Esophagus muscularis mucosa (tissue), 4 donors: ENCODE measurements at regions not wholly inside any gene's neighbourhood (a gene's known extent, or its start where the extent isn't known, plus 50 kb on each side); places are given as distances from the start of the nearest gene placed in this dataset.

Source experiments
- DNase-seq: peaks from one replicate; pipeline ENCODE4 v3.0.0-alpha.2; 2017; ENCODE audit errors: extremely low spot score
- H3K27ac ChIP-seq, 4 donors: fragments of 200-600 bp; sonication (generic); replicated peaks in 1 of 4; 1 replicate in 3 of 4; 2 replicates in 1 of 4; pipeline ENCODE4 v1.5.1; 2016 to 2019; ENCODE audit warnings: mild to moderate bottlenecking in 1 of 4
- H3K27me3 ChIP-seq, 4 donors: fragments of 200-600 bp; sonication (generic); one replicate each; pipeline versions ENCODE4 v1.5.1 to v1.6.0; 2016 to 2019
- H3K36me3 ChIP-seq, 4 donors: fragments of 200-600 bp; sonication (generic); one replicate each; pipeline ENCODE4 v1.5.1; 2016 to 2019
- H3K4me1 ChIP-seq, 4 donors: fragments of 200-600 bp; sonication (generic); one replicate each; pipeline ENCODE4 v1.5.1; 2016 to 2019
- H3K4me3 ChIP-seq, 4 donors: fragments of 200-600 bp; sonication (generic); 1 replicate in 2 of 4; 2 replicates in 2 of 4; pipeline ENCODE4 v1.5.1; 2016 to 2019; ENCODE audit warnings: mild to moderate bottlenecking in 4 of 4, moderate library complexity in 1 of 4
- H3K9me3 ChIP-seq, 4 donors: fragments of 200-600 bp; sonication (generic); 1 replicate in 3 of 4; 2 replicates in 1 of 4; pipeline ENCODE4 v1.5.1; 2016 to 2019
- CTCF ChIP-seq, 3 experiments: fragments of 200-600 bp in 2 of 3; fragments of 450-650 bp in 1 of 3; sonication (generic) in 2 of 3; IDR thresholded peaks; one replicate each; pipeline ENCODE4 v1.5.1; 2017 to 2019; ENCODE audit warnings: antibody characterized with exemption in 3 of 3, mild to moderate bottlenecking in 2 of 3, moderate library complexity in 1 of 3
- EP300 ChIP-seq: sonication (generic); formaldehyde crosslinking; IDR thresholded peaks from one replicate; pipeline ENCODE4 v1.6.1; 2017; ENCODE audit warnings: antibody characterized with exemption
- POLR2A ChIP-seq: fragments of 450-650 bp; IDR thresholded peaks from one replicate; pipeline ENCODE4 v1.6.1; 2017; ENCODE audit warnings: antibody characterized with exemption, moderate library complexity, mild to moderate bottlenecking, low read depth
- POLR2AphosphoS5 ChIP-seq, 2 donors: sonication (generic); formaldehyde crosslinking; IDR thresholded peaks; one replicate each; pipeline ENCODE4 v1.6.1; 2017; ENCODE audit warnings: antibody characterized with exemption in 2 of 2
- WGBS: methylation state at CpG from one replicate; pipeline ENCODE4 v1.1.5; 2018; 5-methylcytosine and 5-hydroxymethylcytosine counted together
- intact Hi-C: fragments of 100-400 bp; cut with DNase I; formaldehyde crosslinking; loops from one replicate; pipeline ENCODE4 v1.15.1; 2023

GRCh38 chr5:2897276-2897961 is 145.9 kb upstream of the IRX2 start:
- TF ChIP-seq CTCF (IDR thresholded peaks at IDR 0.05) = no peak
- TF ChIP-seq POLR2A = no peak
- TF ChIP-seq POLR2AphosphoS5 (IDR thresholded peaks at IDR 0.05) = no peak
- TF ChIP-seq EP300 = no peak
- WGBS = 86% methylated on average over 15 of the region's 17 CpGs

GRCh38 chr5:2896371-2897275 is 145.1 kb upstream of the IRX2 start:
- Histone ChIP-seq H3K27me3 (peaks cover 0 to 6% (median 0%) of the 10 kb centered on the region in 4 donors), H3K36me3 (no peaks in the 10 kb centered on the region), H3K9me3 (peaks cover 0 to 8% (median 0%) of the 10 kb centered on the region in 4 donors), H3K4me1 (no peaks in the 10 kb centered on the region), H3K4me3 (no peak overlapping the region), H3K27ac (no peak overlapping the region)
- 89% methylated on average over 29 of the region's 29 CpGs for WGBS
- intact Hi-C loops = no loop called here
- peak; percentile 75 for DNase-seq
- TF ChIP-seq POLR2A = no peak

More at GRCh38 chr5:2897276-2897961, 145.9 kb upstream of the IRX2 start:
- Histone ChIP-seq H3K9me3 (peaks cover 0 to 8% (median 0%) of the 10 kb centered on the region in 4 donors), H3K4me1 (no peaks in the 10 kb centered on the region), H3K36me3 (no peaks in the 10 kb centered on the region), H3K27ac (no peak overlapping the region), H3K4me3 (no peak overlapping the region), H3K27me3 (peaks cover 0 to 6% (median 0%) of the 10 kb centered on the region in 4 donors)
- no peak for DNase-seq
- intact Hi-C loops = no loop called here

GRCh38 chr5:2895876-2896275 is 144.4 kb upstream of the IRX2 start:
- 60% methylated on average over 2 of the region's 6 CpGs for WGBS
- no peak overlapping the region for H3K4me3 ChIP-seq
- no peaks in the 10 kb centered on the region for H3K36me3 ChIP-seq
- intact Hi-C loops = no loop called here
- no peaks in the 10 kb centered on the region for H3K4me1 ChIP-seq
- H3K27ac ChIP-seq = no peak overlapping the region
- H3K27me3 ChIP-seq = peaks cover 0 to 6% (median 0%) of the 10 kb centered on the region in 4 donors
- peaks cover 0 to 8% (median 0%) of the 10 kb centered on the region in 4 donors for H3K9me3 ChIP-seq
- TF ChIP-seq CTCF (IDR thresholded peaks at IDR 0.05) (no peak), POLR2A (no peak), POLR2AphosphoS5 (IDR thresholded peaks at IDR 0.05) (no peak), EP300 (no peak)
- DNase-seq = peak; percentile 50

- Histone ChIP-seq H3K27me3 (peaks cover 0 to 6% (median 0%) of the 10 kb centered on the region in 4 donors), H3K27ac (no peak overlapping the region), H3K4me1 (no peaks in the 10 kb centered on the region), H3K4me3 (no peak overlapping the region), H3K36me3 (no peaks in the 10 kb centered on the region), H3K9me3 (peaks cover 0 to 8% (median 0%) of the 10 kb centered on the region in 4 donors)
- TF ChIP-seq EP300 (no peak), POLR2A (no peak), POLR2AphosphoS5 (IDR thresholded peaks at IDR 0.05) (no peak), CTCF (IDR thresholded peaks at IDR 0.05) (no peak)
- intact Hi-C loops = no loop called here
- peak; percentile 39 for DNase-seq
- WGBS = 78% methylated on average over 9 of the region's 9 CpGs
These were observed 143.7 kb upstream of the IRX2 start for GRCh38 chr5:2895196-2895595.

GRCh38 chr5:2894736-2895135 is 143.3 kb upstream of the IRX2 start:
- Histone ChIP-seq H3K4me3 (no peak overlapping the region), H3K27ac (no peak overlapping the region), H3K9me3 (peaks cover 0 to 8% (median 0%) of the 10 kb centered on the region in 4 donors), H3K36me3 (no peaks in the 10 kb centered on the region), H3K4me1 (no peaks in the 10 kb centered on the region), H3K27me3 (peaks cover 0 to 6% (median 0%) of the 10 kb centered on the region in 4 donors)
- WGBS = 61% methylated on average over 11 of the region's 11 CpGs
- intact Hi-C loops = no loop called here
- no peak for DNase-seq
- TF ChIP-seq CTCF (IDR thresholded peaks at IDR 0.05) = no peak
- TF ChIP-seq POLR2AphosphoS5 (IDR thresholded peaks at IDR 0.05) = no peak
- no peak for TF ChIP-seq EP300
- TF ChIP-seq POLR2A = no peak
